ENCODE measurements at regions not wholly inside any gene's neighbourhood (a gene's known extent, or its start where the extent isn't known, plus 50 kb on each side); places are given as distances from the start of the nearest gene placed in this dataset.

- no peaks in the 10 kb centered on the region for H3K9me3 ChIP-seq
- TF ChIP-seq EP300 (IDR thresholded peaks at IDR 0.05): no peak
- TF ChIP-seq POLR2A (IDR thresholded peaks at IDR 0.05): no peak
- TF ChIP-seq, protein P1, sequence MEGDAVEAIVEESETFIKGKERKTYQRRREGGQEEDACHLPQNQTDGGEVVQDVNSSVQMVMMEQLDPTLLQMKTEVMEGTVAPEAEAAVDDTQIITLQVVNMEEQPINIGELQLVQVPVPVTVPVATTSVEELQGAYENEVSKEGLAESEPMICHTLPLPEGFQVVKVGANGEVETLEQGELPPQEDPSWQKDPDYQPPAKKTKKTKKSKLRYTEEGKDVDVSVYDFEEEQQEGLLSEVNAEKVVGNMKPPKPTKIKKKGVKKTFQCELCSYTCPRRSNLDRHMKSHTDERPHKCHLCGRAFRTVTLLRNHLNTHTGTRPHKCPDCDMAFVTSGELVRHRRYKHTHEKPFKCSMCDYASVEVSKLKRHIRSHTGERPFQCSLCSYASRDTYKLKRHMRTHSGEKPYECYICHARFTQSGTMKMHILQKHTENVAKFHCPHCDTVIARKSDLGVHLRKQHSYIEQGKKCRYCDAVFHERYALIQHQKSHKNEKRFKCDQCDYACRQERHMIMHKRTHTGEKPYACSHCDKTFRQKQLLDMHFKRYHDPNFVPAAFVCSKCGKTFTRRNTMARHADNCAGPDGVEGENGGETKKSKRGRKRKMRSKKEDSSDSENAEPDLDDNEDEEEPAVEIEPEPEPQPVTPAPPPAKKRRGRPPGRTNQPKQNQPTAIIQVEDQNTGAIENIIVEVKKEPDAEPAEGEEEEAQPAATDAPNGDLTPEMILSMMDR (IDR thresholded peaks at IDR 0.05): no peak
- TF ChIP-seq POLR2AphosphoS5 (IDR thresholded peaks at IDR 0.05): no peak
- H3K4me3 ChIP-seq: no peak overlapping the region
- intact Hi-C loops (cut with DNase I): no loop called here
- H3K27me3 ChIP-seq: peaks cover 0 to 48% (median 15%) of the 10 kb centered on the region in 3 donors
- H3K4me1 ChIP-seq: no peaks in the 10 kb centered on the region
- no peak for DNase-seq
- WGBS, 2 donors: 60 to 85% methylated on average over 3 of the region's 3 CpGs
- H3K36me3 ChIP-seq: no peaks in the 10 kb centered on the region
- no peak overlapping the region for H3K27ac ChIP-seq
Measured at GRCh38 chr22:49646876-49647275, 180.8 kb downstream of the BRD1 start.

- no peaks in the 10 kb centered on the region for H3K4me1 ChIP-seq
- H3K36me3 ChIP-seq: no peaks in the 10 kb centered on the region
- H3K9me3 ChIP-seq: no peaks in the 10 kb centered on the region
- no peak for TF ChIP-seq POLR2AphosphoS5 (IDR thresholded peaks at IDR 0.05)
- no peak for TF ChIP-seq POLR2A (IDR thresholded peaks at IDR 0.05)
- TF ChIP-seq EP300 (IDR thresholded peaks at IDR 0.05): no peak
- H3K27me3 ChIP-seq: peaks cover 0 to 48% (median 15%) of the 10 kb centered on the region in 3 donors
- intact Hi-C loops (cut with DNase I): no loop called here
- H3K4me3 ChIP-seq: no peak overlapping the region
- WGBS, 2 donors: 90 to 94% methylated on average over 13 of the region's 13 CpGs
- H3K27ac ChIP-seq: no peak overlapping the region
- DNase-seq: no peak
Measured at GRCh38 chr22:49645791-49646550, 181.7 kb downstream of the BRD1 start.

- peaks cover 0 to 41% (median 15%) of the 10 kb centered on the region in 3 donors for H3K27me3 ChIP-seq
Measured at GRCh38 chr22:49645257-49645656, 182.4 kb downstream of the BRD1 start.

DNA sequence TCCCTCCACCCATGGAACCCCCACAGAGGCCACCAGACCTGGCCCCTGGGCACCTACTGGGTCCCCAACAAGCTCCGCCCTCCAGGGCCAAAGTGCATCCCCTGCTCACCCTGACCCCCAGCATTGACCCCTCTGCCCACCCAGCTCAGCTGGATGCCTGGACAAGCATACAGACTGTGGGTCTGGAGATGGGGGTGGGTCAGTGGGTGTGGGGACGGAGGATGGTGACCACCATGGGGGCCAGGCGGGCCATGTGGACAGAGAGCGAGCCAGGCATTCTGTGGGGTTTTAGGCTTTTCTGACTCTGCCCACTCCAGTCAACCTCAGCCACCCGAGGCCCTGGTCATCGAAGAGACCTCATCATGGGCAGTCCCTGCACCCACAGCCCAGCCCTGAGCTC lies 183.7 kb downstream of the BRD1 start:
- TF ChIP-seq EP300 (IDR thresholded peaks at IDR 0.05) (no peak), POLR2AphosphoS5 (IDR thresholded peaks at IDR 0.05) (no peak), POLR2A (IDR thresholded peaks at IDR 0.05) (no peak)
- TF ChIP-seq, protein P1 (IDR thresholded peaks at IDR 0.05): no peak
- 90 to 96% methylated on average over 6 of the region's 6 CpGs for WGBS, 2 donors
- no peak overlapping the region for H3K27ac ChIP-seq
- no peaks in the 10 kb centered on the region for H3K4me1 ChIP-seq
- H3K4me3 ChIP-seq: no peak overlapping the region
- DNase-seq: no peak
- H3K27me3 ChIP-seq: peaks cover 0 to 28% (median 9%) of the 10 kb centered on the region in 3 donors
- intact Hi-C loops (cut with DNase I): no loop called here
- no peaks in the 10 kb centered on the region for H3K9me3 ChIP-seq
- no peaks in the 10 kb centered on the region for H3K36me3 ChIP-seq

More at GRCh38 chr22:49645257-49645656, 182.4 kb downstream of the BRD1 start:
- Histone ChIP-seq H3K36me3 (no peaks in the 10 kb centered on the region), H3K4me3 (no peak overlapping the region), H3K9me3 (no peaks in the 10 kb centered on the region), H3K27ac (no peak overlapping the region), H3K4me1 (no peaks in the 10 kb centered on the region)
- intact Hi-C loops (cut with DNase I): no loop called here
- no peak for DNase-seq
- no peak for TF ChIP-seq EP300 (IDR thresholded peaks at IDR 0.05)
- no peak for TF ChIP-seq POLR2AphosphoS5 (IDR thresholded peaks at IDR 0.05)
- TF ChIP-seq, protein P1 (IDR thresholded peaks at IDR 0.05): no peak
- TF ChIP-seq POLR2A (IDR thresholded peaks at IDR 0.05): no peak
- 95 to 96% methylated on average over 3 of the region's 3 CpGs for WGBS, 2 donors

DNA sequence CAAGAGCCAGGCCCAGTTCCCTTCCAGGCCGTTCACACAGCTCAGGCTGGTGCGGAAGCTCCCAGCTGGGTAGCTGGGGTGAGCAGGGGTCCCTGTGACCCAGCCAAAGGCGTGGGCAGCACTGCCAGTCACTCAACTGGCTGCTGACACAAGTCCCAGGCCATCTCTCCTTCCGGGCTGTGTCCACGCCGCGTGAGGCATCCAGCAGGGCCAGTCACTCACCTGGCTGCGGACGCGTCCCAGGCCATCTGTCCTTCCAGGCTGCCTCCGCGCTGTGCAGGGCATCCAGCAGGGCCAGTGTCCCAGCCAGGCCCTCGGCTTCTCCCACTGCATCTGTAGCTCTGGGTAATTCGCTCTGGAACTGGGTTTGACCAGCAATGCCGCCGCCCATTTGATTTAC lies 184.2 kb downstream of the BRD1 start:
- Histone ChIP-seq H3K4me3 (no peak overlapping the region), H3K27me3 (peaks cover 0 to 25% (median 6%) of the 10 kb centered on the region in 3 donors), H3K27ac (no peak overlapping the region), H3K9me3 (no peaks in the 10 kb centered on the region), H3K4me1 (no peaks in the 10 kb centered on the region), H3K36me3 (no peaks in the 10 kb centered on the region)
- TF ChIP-seq POLR2A (IDR thresholded peaks at IDR 0.05): no peak
- TF ChIP-seq, protein P1 (IDR thresholded peaks at IDR 0.05): no peak
- TF ChIP-seq EP300 (IDR thresholded peaks at IDR 0.05): no peak
- no peak for TF ChIP-seq POLR2AphosphoS5 (IDR thresholded peaks at IDR 0.05)
- DNase-seq: no peak
- intact Hi-C loops (cut with DNase I): no loop called here
- WGBS, 2 donors: 89 to 93% methylated on average over 16 of the region's 16 CpGs
